ENCODE measurements at regions not wholly inside any gene's neighbourhood (a gene's known extent, or its start where the extent isn't known, plus 50 kb on each side); places are given as distances from the start of the nearest gene placed in this dataset.

DNA sequence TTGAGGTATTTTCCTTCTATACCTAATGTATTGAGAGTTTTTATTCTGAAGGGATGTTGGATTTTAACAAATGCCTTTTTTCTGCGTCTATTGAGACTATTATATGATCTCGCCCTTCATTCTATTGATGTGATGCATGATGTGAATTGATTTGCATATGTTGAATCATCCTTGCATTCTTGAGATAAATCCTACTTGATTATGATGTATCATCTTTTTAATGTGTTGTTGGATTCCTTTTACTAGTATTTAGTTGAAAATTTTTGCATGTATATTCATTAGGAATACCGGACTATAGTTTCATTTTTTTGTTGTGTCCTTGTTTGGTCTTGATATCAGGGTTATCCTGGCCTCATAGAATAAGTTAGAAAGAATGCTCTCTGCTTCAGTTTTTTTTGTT is 169.7 kb downstream of the NPR3 start:
- Histone ChIP-seq H3K4me1 (ENCODE audit: low read depth) (no peaks in the 10 kb centered on the region), H3K9me3 (peaks cover 7% of the 10 kb centered on the region), H3K4me3 (no peak overlapping the region), H3K36me3 (ENCODE audit: low read depth) (no peaks in the 10 kb centered on the region)
- DNase-seq (no peak), ATAC-seq (no peak)
- intact Hi-C loops (cut with DNase I, micrococcal nuclease), result no loop called here
- TF ChIP-seq, protein P1, sequence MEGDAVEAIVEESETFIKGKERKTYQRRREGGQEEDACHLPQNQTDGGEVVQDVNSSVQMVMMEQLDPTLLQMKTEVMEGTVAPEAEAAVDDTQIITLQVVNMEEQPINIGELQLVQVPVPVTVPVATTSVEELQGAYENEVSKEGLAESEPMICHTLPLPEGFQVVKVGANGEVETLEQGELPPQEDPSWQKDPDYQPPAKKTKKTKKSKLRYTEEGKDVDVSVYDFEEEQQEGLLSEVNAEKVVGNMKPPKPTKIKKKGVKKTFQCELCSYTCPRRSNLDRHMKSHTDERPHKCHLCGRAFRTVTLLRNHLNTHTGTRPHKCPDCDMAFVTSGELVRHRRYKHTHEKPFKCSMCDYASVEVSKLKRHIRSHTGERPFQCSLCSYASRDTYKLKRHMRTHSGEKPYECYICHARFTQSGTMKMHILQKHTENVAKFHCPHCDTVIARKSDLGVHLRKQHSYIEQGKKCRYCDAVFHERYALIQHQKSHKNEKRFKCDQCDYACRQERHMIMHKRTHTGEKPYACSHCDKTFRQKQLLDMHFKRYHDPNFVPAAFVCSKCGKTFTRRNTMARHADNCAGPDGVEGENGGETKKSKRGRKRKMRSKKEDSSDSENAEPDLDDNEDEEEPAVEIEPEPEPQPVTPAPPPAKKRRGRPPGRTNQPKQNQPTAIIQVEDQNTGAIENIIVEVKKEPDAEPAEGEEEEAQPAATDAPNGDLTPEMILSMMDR (IDR thresholded peaks at IDR 0.05), result no peak

DNA sequence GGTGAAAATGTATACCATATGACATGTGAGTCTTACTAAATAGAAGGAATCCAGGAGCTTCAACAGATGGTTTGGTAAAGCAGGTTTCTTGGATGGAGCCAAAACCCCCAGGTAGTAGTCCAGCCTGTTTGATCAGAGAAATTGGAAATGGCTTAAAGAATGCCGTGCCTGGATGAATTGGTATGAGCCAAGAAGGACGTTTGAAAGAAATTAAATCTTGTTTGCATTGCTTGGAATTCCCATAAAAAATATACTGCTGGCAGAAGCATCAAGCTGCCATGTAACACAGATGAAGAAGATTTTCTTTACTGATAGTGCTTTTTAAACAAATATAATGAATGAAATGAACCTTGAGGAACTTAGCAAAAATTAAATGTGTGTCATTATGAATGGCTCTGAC is 176.3 kb downstream of the NPR3 start:
- intact Hi-C loops (cut with DNase I, micrococcal nuclease), result no loop called here
- ATAC-seq, result no peak
- TF ChIP-seq, protein P1 (IDR thresholded peaks at IDR 0.05), result no peak

DNA sequence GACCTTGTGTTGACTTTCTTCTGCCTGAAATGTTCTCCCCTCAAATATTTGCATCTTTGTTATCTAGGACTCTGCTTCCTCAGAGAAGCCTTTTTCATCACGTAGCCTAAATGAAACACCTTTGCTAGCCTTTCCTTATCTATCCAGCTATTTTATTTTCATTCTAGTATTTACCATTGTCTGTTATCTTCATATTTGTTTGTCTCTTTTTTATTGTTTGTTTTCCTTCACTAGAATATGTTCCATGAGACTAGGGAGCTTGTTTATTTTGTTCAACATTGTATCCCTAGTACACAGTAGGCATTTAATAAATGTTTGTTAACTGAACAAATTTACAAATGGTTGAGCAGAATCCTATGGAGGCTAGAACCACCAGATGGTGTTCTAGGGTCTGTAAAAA is 178.0 kb downstream of the NPR3 start:
- no peaks in the 10 kb centered on the region for H3K36me3 ChIP-seq (ENCODE audit: low read depth)
- intact Hi-C loops (cut with DNase I, micrococcal nuclease), result no loop called here
- peaks cover 2% of the 10 kb centered on the region for H3K9me3 ChIP-seq
- TF ChIP-seq, protein P1 (IDR thresholded peaks at IDR 0.05), result no peak
- H3K4me3 ChIP-seq, result no peak overlapping the region
- no peaks in the 10 kb centered on the region for H3K4me1 ChIP-seq (ENCODE audit: low read depth)
- DNase-seq (no peak), ATAC-seq (no peak)

More for the DNA sequence above, 176.3 kb downstream of the NPR3 start:
- no peak for DNase-seq
- Histone ChIP-seq H3K9me3 (peaks cover 5% of the 10 kb centered on the region), H3K4me1 (ENCODE audit: low read depth) (no peaks in the 10 kb centered on the region), H3K4me3 (no peak overlapping the region), H3K36me3 (ENCODE audit: low read depth) (no peaks in the 10 kb centered on the region)

DNA sequence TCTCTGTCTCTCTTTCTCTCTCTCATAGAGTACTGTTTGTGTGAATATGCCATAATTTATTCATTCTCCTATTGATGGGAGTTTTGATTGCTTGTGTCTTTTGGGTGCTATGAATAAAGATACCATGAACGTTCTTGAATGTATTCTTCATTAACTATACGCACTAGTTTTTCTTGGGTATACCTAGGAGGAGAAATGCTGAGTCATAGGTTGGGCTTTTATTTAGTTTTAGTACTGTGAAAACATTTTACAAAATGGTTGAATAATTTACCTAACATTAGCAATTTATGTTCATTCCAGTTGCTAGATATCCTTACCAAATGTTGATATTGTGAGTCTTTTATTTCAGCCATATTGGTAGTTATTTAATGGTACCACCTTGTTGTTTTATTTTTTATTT is 192.5 kb downstream of the NPR3 start:
- Histone ChIP-seq H3K36me3 (ENCODE audit: low read depth) (no peaks in the 10 kb centered on the region), H3K4me3 (no peak overlapping the region), H3K4me1 (ENCODE audit: low read depth) (no peaks in the 10 kb centered on the region), H3K9me3 (no peaks in the 10 kb centered on the region)
- ATAC-seq, result no peak
- DNase-seq, result no peak
- intact Hi-C loops (cut with DNase I, micrococcal nuclease), result no loop called here
- TF ChIP-seq, protein P1 (IDR thresholded peaks at IDR 0.05), result no peak

DNA sequence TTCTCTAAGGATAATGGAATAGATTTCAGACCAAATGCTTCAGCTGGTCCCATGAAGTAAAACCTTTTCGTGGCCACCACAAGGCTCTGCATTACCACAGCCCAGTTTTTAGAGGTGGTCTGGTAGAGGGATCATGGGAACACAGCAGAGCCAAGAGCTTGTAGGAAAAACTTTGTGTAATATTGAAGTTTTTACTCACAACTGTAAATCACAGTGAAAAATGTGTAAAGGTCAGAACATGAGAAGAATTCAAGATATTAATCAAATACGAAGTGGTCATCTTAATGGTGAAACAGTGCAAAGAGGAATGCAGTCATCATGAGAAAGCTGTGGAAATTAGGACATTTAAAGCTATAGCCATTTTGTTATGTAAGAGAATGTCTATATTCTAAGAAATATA is 197.5 kb downstream of the NPR3 start:
- intact Hi-C loops (cut with DNase I, micrococcal nuclease), result no loop called here
- Histone ChIP-seq H3K4me3 (no peak overlapping the region), H3K9me3 (no peaks in the 10 kb centered on the region), H3K36me3 (ENCODE audit: low read depth) (no peaks in the 10 kb centered on the region), H3K4me1 (ENCODE audit: low read depth) (no peaks in the 10 kb centered on the region)
- no peak for DNase-seq
- no peak for ATAC-seq
- TF ChIP-seq, protein P1 (IDR thresholded peaks at IDR 0.05), result no peak

DNA sequence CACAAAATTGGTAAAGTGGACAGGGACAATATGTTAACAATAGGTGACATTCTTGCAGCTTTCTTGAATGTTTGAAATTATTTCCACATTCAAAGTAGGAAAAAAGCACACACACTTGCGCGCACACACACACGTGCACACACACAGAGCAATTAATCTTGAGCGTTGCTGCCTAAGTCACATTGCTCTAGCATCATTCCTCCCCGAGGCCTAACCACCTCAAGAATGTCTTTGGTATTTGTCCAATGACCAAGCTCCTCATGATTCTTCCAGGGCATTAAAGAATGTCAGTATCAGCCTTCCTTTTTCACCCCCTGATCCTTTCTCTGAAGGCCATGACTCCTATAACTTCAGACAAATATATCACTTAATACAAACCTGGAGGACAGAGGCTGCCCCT is 198.1 kb downstream of the NPR3 start:
- TF ChIP-seq, protein P1 (IDR thresholded peaks at IDR 0.05), result no peak
- intact Hi-C loops (cut with DNase I, micrococcal nuclease), result no loop called here
- Histone ChIP-seq H3K36me3 (ENCODE audit: low read depth) (no peaks in the 10 kb centered on the region), H3K9me3 (no peaks in the 10 kb centered on the region), H3K4me1 (ENCODE audit: low read depth) (no peaks in the 10 kb centered on the region), H3K4me3 (no peak overlapping the region)
- ATAC-seq (no peak), DNase-seq (no peak)
